CMK (cell line): ENCODE measurements at regions not wholly inside any gene's neighbourhood (a gene's known extent, or its start where the extent isn't known, plus 50 kb on each side); places are given as distances from the start of the nearest gene placed in this dataset.

Experiments
- DNase-seq: peaks from one replicate; pipeline ENCODE4 v3.0.0-alpha.2; 2010; ENCODE audit warnings: low read depth

DNA sequence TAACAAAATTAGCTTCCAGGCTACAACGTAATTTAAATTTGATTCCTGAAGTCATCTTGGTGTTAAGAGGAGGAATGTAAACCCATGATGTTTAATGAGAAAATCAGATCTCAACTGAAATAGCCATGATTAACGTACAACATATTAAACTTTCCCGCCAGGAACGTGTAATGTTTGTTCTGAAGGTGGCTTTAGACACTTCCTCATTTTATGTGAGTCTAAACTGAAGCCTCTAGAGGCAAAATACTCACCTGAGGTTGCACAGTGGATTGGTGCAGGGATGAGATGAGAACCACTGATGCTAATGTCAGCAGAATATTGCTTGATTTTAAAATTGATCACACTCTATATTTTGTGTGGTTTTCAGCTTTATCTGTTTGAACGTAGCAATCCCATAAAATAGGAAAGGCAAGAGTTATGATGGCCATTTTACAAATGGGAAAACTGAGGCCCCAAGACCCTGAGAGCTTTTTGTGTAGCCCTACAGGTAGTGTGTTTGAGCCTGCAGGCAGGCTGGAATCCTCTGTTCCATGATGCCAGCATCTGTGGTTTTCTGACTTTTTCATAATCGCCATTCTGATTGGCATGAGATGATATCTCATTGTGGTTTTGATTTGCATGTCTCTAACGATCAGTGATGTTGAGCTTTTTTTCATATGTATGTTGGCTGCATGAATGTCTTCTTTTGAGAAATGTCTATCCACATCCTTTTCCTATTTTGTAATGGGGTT lies 243.7 kb upstream of the BMPER start:
- DNase-seq = no peak

DNA sequence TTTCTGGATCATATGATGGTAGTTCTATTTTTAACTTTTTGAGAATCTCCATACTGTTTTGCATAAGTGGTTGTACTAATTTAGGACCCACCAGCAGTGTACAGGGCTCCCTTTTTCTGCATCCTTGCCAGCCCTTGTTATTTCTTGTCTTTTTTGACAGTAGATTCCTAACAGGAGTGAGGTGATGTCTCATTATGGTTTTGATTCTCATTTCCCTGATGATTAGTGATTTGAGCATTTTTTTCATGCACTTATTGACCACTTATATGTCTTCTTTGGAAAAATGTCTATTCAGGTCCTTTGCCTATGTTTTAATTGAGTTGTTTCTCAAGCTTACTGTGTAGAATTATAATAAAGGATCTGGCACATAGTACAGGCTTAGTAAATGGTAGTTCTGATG lies 238.8 kb upstream of the BMPER start:
- DNase-seq = no peak

DNA sequence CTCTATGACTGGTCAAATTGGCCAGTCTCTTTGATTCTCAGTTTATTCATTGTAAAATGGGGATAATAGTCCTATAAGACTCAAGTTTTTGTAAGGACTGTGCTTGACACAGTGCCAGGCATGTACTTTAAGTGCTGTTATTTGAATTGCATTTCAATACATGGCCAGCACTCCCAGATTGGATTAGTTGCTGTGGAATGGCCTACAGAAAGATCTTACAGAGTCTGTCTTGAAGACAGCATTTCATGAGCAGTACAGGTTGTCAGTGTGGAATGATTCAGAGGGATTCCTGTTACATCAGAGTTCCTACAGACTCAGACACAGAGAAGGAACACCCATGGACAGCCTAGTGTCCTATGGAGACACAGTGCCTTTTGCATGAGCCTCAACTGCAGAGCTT lies 238.1 kb upstream of the BMPER start:
- DNase-seq = no peak

DNA sequence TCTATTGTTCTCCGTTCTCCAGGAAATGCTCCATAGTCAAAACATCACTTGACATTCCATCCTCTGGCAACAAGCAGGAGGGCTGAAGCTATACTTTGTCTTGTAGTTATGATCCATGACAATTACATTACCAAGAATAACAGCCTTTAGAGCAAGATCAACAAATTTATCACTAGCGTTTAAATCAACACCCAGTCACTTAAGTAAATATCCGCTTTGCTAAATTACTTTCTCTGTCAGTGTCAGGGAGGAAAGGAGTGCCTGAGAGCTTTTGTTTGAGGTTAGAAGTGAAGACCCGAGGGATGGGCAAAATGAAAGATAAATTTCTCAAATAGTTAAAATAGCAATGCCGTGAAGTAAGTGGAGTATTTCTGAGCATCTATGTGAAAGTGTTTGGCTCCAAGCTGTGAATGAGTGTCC lies 236.1 kb upstream of the BMPER start:
- DNase-seq = no peak

- DNase-seq = no peak
Observed at GRCh38 chr7:33671531-33672262, 233.6 kb upstream of the BMPER start.

DNA sequence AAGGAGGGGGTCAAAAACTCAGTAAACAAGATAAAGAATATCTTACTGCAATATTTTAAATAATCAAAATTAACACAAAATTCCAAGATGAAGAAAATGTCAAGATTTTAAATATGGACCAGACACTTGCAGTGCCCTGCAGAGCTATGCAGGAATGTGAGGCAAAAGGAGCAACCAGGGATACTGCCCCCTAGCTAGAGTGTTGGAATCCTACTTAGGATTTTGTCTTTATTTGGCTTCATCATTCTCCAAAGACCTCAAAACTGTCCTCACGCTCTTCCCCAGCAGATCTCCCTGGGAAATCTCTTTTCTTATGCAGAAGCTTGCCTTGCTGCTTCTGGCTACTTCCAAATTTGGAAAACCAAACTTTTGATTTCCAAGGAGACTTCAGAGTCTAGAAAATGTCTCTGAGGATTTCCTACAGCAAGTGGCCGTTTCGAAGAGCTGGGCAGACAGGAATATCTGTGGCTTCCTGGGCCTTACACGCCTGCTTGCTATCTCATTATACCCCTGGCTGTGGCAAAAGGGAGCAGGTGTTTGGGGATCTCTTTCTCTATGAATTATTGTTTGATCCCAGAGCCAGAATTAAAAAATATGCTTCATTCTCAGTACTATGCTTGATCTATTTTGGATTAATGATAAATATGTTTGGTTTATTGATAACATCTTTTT lies 232.2 kb upstream of the BMPER start:
- no peak for DNase-seq

- DNase-seq = no peak
Observed at GRCh38 chr7:33674804-33675411, 230.4 kb upstream of the BMPER start.

GRCh38 chr7:33677556-33677955 lies 227.8 kb upstream of the BMPER start:
- no peak for DNase-seq

DNA sequence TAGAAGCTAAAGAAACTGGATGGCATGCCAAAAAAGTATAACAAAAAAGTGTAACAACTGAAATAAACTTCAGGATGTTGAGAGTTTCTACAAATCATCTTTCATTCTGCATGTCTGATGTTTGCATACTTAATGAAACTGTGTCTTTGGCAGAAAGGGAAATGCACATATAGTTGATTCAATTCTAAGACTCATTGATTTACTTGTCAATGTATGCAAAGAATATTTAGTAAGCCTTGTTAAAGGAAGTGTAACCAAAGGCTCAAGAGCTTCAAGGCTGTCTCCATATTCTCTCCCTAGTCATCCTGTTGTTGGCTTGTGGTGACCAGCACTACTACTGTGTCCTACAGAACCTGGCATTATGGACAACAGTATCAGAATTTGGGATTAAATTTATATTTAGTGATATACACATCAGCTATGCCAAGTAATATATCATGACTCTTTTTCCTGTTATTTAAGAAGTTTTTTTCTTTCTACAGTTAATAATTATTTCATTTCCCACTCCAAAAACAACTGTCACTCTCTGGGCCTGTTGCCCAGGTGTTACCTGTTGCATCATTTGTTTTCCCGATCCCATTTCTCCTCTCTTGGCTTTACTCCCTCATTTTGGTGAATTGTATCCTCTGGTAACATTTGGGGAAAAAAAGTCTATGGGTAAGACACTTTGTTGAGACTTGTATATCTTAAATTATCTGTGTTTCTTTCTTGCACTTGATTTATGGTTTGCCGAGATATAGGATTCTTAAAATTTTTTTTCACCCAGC lies 226.6 kb upstream of the BMPER start:
- no peak for DNase-seq

DNA sequence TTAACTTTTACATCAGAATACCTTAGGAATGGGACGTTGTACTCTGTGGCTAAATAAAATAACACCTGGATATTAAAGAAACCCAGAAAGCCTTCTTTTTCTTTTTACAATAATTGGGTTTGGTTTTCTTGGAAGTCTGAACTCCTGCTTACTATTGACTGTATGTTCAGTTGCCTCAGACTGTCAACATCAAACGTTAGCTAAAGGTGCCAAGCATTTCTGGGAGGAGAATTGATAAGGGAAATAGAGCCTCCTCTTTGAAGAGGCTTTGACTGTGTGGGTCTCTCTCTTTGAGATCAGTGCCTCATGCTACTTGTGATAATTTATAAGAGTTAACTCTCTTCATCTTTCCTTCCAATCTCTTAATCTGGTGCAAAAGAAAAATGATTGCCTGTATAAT lies 224.7 kb upstream of the BMPER start:
- DNase-seq = no peak

DNA sequence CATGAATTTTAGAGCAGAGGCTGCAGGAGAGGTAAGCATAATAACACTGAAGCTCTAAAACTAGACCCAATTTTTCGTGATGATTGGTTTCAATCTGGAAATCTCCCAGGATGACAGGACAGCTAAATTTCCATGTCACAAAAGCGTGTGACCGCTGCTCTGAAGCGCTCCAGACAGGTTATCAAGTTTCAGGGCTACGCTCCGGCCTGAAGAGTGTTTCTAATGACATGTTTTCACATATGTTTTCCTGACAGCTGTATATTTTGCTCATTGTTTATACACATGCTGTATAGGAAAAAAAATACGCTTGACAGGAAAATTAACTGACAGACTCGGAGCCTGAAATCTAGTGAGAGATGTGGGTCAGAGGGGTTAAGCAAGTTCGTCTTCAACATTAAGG lies 219.8 kb upstream of the BMPER start:
- DNase-seq = no peak

GRCh38 chr7:33685981-33686683 lies 219.2 kb upstream of the BMPER start:
- no peak for DNase-seq

GRCh38 chr7:33687625-33688024 lies 217.7 kb upstream of the BMPER start:
- DNase-seq = no peak

GRCh38 chr7:33691180-33691579 lies 214.2 kb upstream of the BMPER start:
- DNase-seq = no peak

DNA sequence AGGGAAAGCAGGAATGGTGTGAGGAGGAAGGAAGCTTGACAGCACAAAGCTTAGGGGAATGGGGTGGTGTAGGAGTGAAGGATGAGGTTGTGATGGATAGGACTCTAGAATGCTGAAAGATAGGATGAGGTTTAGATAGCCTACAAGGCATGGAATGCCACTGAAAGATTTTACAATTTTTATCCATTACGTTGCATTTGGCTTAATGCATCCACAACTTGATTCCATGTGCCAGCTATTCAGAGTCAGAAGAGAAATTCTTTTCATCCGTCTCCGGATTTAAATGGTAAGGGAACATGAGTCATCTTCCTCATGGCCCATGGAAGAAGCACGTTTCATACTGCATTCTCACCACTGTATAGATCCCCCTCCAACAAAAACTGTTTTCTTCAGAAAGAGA lies 212.4 kb upstream of the BMPER start:
- no peak for DNase-seq

GRCh38 chr7:33694006-33694405 lies 211.3 kb upstream of the BMPER start:
- no peak for DNase-seq

GRCh38 chr7:33697616-33698015 lies 207.7 kb upstream of the BMPER start:
- DNase-seq = no peak

DNA sequence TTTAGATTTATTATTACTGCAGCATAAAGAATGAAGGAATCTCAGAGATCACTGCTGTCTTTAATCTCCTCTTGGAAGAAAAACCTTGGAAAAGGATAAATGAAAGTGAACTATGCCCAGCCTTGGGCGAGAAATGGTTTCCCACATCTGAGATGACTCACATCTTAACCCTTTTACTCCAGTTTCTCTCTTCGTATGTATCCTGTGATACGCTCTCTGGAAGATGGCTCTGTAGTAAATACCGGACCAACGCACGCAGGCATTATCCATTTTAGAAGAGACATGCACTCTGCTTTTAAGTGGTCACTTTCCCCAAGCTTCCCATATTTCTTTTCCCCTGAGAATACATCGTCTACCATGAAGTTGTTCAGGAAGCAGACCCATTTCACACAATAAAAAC lies 207.3 kb upstream of the BMPER start:
- DNase-seq = no peak

DNA sequence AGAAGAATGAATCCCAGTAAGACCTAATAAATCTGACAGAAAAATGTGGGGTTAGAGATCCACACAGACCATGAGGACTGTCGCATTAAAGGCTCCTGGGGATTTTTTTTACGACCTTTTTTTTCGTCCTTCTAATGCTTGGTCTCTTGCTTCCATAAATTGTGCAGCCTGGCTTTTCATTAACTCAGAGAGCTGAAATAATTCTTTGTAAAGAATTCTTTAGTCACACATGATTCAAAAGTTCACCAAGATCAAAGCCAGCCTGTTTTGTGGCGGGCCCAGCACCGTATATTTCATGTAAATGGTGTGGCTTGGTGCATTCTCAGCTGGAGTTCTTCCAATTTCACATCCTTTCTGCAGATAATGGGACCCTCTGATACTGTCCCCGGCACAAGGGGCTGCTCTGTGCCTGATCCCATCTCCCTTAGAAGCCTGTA lies 206.6 kb upstream of the BMPER start:
- no peak for DNase-seq

DNA sequence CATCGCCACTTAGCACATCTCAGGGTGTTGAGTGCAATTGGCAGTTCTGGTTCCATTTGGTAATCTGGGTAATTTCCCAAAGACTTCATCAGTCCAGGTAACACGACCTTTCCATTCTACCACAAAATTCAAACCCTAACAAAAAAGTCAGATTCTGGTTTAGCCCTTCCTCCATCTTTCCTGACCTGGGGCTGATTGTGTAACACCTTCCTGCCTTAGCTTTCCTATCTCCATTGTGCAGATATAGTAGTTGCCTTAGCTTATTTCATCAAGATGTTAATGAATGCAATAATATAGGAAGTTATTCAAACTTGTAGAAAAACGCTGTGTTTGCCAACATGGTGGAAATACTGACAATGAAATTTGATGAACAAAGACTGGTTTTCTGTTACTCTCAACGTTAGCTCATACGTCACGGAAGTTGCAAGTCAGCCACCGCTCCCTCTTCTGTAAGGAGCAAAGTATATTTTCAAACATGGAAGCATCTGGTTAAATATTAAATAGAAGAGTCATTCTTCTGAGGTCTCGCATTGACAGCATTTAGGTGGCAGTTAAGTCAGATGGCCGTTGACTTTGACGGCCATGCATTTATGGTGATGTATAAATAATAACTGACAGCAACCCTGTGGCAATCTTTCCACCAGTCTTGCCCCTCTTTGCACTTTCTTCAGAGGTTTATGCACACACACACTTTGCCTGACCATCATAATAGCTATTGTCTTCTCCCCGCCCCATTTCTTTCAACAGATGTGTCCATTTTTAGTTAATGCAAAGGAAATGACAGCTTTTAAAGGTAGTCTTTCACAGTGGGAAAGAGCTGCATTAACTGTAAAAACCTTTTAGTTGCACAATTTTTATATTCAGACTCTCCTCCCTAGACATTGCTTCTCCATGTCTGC lies 205.1 kb upstream of the BMPER start:
- DNase-seq = no peak
